Stimulated activated CD8-positive, alpha-beta memory T cell treated with anti-CD3 and anti-CD28 coated beads, Interleukin-2, amount 100 ng/mL, for 48 hours (primary cell): ENCODE measurements at regions not wholly inside any gene's neighbourhood (a gene's known extent, or its start where the extent isn't known, plus 50 kb on each side); places are given as distances from the start of the nearest gene placed in this dataset.

Experiments used
- DNase-seq, 2 donors: peaks; one replicate each; pipeline ENCODE4 v3.0.0-alpha.2; 2020; ENCODE audit warnings: low read depth in 2 of 2

DNA sequence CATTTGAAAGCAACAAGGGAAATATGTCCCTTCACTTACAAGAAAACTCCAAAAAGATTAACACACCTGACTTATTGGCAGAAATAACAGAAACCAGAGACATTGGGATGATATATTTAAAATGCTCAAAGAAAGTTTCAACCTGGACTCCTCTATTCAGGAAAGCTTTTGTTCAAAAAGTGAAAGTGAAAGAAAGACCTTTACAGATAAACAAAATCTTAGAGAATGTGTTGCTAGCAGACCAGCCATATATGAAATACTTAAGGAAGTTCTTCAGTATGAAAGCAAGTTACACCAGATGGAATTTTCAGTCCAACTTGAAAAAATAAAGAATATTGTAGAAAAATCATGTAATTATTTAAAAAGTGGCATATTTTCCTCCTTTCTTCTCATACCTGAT, 1075.1 kb downstream of the NR2F1-AS1 start:
- DNase-seq, result no peak

DNA sequence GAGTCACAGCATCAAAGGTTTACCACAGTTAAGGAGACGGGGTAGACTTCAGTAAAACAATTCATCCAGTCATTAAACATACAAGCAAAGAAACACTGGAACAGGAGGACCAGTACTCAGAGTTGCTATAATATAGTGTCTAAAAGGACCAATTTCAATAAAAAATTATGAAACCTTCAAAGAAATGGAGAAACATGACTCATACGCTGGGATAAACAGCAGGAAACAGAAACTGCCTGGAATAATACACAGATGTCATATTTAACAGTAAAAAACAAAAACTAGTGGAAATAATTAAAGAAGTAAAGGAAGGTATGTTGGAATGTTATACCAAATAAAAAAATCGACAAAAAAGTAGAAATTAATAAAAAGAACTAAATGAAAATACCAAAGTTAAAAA, 1075.9 kb downstream of the NR2F1-AS1 start:
- DNase-seq, result no peak

DNA sequence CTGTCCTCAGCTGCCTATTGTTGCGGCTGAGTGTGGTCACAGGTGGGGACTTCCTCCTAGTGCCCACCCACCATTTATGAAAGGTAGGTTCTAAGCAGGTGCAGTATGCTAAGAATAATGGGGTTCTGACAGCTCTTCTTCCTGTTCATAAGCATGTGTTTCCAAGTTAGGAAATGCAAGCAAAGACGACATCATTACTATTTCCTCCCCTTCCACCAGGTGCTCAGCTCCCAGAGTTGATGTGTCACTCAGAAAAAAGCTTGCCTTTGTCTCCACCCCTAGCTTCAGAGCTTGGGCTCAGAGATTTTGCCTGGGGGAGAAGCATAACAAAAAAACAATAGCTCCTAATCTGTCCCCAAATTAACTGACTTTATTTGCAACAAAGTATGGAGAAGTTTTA, 1076.7 kb downstream of the NR2F1-AS1 start:
- no peak for DNase-seq

DNA sequence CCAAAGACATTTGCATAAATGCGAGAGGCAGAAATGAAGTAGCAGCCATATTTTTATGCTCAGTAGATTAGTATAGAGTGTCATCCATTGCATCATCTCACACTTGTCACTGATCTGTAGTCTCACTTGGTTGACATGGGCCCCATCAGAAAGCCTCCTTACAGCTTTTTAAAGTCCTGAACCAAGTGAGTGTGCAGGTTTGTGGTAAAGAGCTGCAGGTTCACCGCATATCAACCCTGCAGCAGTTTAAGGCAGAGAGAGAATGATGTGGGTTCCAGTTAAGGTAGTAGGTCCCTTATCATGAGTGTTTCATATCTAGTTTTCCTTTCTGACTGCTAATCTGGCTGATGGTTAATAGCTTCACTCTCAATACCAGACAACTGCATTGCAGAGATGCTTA, 1080.3 kb downstream of the NR2F1-AS1 start:
- DNase-seq, result no peak

DNA sequence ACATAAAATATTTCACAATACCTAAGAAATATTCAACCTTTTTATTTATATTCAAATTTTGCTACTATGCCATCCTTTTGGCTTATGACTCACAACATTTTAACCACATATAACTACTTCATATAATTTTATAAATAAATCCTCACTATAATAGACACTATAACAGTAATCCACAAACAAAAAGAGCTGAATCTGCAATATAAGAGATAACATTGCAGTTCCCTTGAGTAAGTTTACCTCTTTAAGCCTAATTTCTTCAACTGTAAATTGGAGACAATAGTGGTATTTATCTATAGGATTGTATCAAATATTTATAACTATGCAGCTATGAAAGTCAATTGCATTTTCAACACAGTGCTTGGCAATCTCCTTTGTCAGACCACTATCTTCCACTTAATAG, 1084.5 kb downstream of the NR2F1-AS1 start:
- DNase-seq, result no peak

DNA sequence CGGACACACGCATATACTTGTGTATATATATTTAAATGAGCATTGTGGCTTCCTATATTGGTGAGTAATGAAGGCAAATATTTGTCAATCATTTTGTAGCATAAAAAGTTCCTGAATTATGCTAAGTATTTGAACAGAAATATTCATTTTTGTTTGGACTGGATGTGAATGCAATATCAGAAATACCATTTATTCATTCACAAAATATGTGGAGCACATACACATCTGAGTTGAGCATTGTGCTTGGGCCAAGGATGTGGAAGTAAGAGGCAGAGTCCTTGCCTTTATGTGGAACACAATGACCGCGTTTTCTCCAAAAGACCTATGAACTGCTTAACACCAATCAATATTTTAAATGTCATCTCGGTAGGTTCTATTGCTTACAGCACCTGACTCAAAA, 1086.5 kb downstream of the NR2F1-AS1 start:
- DNase-seq, result no peak

DNA sequence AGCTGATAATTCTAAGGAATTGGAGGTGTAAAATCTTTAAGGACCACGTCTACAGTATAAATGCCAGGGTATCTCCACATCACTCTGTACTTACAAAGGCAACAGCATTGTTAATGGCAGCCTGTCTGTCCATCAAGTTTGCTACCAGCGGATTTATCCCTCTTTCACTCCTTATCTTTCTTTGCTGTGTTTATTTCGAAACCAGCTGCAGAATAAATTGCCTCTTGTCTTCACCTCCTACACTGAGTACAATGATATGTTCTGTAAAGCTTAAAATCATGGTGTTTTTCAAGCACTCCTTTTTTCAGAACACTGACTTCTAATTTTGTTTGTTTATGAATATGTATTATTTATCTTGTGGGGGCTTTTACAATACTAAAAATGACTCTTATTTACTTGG, 1088.1 kb downstream of the NR2F1-AS1 start:
- DNase-seq, result no peak

DNA sequence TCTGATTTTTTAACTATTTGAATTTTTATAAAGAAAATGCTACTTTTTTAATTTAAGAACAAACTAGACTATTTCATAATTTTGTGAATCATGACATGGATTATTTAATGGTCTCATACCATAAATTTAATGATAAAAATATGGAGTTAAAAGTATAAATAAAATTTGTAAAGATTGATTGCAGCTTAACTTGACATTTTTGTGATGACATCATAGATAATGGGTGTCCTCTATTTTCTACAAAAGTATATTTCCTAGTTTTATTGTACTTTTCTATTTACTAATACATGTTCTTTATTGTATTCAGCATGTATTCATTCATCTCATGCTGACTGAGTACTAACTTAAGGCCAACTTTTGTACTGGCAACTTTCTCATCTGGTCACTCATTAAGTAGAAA, 1096.5 kb downstream of the NR2F1-AS1 start:
- no peak for DNase-seq

DNA sequence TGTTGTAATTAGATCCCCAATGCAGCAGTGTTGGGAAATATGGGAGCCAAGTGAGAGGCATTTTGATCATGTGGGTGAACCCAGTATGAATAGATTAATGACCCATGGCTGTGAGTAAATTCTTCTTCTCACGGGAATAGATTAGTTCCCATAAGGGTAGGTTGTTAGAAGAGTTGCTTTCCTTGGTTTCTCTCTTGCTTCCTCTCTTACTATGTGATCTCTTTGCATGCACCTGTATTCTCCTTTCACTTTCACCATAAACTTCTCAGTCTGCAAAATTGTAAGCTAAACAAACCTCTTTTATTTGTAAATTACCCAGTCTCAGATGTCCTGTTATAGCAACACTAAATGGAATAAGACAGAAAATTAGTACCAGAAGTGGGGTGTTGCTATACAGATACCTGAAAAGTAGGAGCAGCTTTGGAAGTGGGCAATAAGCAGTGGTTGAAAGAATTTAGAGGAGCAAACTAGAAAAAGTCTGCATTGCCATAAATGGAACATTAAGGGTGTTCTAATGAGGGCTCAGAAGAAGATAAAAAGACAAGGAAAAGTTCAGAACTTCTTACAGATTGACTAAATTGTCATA, 1090.0 kb upstream of the ARRDC3 start:
- DNase-seq, result no peak

DNA sequence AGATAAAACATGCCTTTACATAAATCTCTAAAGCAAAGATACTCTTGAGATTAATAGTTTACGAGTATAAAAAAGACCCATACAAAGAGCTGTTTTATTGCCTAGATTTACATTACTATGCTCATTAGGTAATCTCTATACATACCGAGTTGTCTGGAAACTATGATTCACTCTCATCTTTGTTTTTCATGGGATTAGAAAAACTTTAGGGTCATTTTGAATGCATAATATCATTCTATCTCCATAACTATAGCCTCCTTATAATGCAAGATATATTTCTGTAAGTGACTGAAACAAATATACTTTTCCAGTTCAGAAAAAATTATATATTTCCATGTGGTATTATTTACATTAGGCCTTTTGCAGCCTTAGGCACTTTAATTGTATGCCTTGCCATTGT, 1088.7 kb upstream of the ARRDC3 start:
- no peak for DNase-seq

DNA sequence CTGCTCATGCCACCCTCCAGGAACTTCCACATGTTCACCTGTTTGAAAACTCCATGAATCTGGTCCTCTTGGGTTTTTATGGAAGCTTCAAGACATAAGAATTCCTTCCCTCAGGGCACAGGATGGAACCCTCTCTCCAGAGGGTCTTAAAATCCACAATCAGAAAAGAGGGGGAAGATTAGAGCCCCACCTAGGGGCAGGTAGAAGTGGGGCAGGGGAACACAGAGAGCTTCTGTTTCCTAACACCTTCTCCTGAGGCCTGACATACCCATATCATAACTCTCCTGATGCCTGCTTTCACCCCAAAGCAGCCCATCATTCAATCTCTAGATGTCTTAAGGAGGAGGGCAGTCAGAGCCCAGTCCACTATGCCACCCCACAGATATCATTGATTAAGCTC, 1087.7 kb upstream of the ARRDC3 start:
- DNase-seq, result no peak

DNA sequence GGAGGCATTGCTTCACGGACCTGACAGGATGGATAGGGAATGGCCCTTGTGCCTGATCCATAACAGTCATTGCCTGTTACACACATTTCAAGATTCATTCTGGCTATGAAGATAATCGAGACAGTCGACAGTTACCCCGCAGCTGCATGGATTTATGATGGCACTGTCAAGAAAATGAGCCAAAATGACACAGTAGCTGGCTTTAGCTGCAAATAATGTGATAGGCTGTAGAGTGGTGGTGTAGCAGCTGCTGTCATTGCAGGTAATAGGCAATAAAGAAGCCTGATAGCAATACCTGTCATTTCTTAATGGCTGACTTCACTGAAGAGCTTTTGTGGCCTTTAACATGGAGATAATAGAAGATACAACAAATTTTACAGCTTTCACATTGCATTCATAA, 1085.2 kb upstream of the ARRDC3 start:
- DNase-seq, result no peak

DNA sequence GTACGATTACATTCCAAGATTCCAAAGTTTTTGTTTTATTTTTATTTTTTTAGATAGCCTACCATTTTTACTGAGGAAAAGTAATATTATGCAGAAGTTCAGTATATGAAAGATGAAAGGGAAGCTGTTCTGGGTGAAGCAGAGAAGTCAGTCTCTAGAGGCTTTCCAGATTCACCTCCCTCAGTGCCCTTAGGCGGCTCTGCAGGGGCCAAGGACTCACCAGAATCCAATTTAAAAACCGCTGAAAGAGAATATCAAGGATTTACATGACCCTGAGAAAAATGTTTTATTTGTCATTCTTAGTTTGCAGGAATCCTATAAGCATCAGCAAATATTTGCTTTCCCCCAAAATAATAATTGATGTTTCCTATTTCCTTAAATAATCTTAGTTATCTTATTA, 1084.6 kb upstream of the ARRDC3 start:
- DNase-seq, result no peak

DNA sequence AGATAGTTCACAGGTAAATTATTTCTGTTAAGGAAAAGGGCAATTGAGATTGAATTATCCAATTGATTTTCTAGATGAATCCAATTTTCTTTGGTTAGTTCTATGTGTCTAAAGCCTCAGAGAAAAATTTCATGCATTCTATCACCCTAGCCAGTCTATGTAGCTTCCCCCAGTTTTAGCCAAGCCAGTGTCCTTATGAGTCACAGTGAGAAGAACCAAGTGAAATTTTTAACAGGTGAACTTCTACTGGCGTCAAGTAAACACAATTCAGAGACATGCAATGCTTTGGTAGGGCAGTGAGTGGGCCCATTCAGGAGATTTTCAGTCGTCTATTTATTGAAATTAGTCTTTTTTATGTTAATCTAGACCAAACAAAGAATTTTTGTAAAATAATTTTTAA, 1077.4 kb upstream of the ARRDC3 start:
- DNase-seq, result no peak

DNA sequence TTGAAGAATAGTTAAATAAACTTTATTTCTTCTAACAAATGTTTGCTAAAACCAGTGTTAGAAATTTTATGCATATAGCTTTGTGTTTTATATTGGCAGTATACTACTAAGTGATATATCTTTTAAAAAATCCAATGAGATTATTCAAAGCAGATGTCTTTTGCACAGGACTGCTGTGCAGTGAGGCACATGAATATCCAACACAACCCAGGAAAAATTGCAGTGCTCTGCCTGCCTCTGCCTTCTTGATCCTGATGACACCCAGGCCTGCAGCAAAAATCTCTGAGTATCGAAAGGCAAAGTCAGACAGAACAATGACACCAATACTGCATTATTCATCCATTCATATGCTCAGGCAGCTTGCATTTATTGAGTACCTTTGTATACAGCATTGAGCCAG, 1076.5 kb upstream of the ARRDC3 start:
- DNase-seq, result no peak

DNA sequence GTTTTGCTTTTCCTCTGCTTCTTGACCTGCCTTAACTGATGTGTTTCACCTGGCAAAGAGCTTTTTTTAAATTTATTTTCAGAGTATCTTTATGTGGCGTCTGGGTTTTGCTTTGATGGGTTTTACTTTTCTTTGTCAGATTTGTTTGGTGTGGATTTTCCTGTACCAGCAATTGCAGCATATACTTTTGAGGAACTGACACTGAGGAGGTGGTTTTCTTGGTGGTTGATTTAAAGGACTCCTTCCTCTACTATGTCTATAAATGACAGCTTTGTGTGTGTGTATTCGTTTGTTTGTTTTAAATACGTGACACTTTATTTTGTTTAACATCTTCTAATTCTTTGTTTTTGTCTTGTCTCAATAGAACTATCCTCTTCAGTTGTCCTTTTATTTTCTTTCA, 1071.9 kb upstream of the ARRDC3 start:
- no peak for DNase-seq

DNA sequence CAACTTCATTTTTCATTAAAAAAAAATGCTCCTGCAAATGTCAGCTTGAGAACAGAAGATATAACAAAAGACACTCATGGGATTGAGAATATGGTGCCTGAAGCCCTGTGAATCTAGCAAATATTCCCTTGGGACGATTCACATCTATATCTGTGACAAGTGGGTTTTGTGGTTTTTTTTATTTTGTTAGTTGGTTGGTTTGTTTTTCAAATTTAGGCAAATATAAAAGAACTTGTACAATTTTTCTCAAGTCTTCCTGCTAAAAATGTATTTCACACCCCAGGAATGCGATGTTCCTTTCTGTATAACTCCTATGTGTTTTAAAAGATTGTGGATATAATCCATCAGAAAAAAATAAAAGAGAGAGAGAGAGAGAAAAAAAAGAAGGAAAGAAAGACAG, 1061.8 kb upstream of the ARRDC3 start:
- DNase-seq, result no peak

DNA sequence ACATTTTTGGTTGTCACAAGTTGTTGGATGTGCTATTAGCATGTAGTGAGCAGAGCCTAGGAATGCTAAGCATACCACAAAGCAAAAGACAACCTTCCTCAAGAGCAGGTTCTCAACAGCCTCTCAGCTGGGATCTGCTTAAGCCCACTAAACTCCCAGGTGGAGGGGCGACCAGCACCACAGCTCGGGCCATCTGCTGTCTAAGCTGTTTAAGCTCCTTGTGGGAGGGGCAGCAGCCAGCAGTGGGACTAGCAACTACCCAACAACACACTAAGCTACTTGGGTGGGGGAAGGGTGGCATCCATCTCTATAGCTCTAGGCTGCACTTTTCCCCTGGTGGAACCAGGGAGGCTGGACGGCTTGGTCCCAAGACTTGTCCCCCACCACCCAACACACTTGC, 1052.7 kb upstream of the ARRDC3 start:
- no peak for DNase-seq

DNA sequence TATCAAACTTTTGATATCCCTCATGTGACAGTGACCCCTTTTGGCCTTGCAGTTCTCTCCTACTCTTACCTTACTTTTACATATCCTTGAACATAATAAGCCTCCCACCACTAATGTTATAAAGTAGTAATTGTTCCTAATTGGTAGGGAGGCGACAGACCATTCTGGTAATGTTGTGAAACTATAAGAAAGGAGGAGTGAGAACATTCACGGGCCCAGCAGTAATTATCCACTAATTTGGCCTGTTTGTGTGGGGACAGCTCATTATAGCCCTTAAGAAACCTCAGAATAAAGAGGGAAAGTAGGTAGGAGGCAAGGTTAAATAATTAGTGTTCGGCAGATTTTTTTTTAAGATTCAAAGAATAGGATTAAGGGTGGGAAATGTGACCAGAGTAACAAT, 1046.5 kb upstream of the ARRDC3 start:
- DNase-seq, result no peak

DNA sequence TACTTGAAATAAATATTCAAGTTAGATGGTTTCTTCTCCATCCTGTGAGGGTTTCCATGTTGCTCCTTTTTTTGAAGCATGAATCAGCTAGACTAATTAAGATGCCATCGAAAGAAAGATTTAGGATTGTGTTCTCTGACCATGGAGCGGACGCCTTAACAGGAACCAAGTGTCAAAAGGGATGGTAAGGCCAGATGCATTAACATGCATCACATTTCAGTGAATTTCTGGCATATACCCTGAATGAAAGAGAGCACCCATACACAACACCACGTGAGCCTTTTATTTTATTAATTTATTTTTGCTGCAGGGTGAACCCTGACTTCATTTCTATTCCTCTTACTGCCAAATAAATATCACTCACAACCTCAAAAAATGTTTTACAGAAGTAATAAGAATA, 1045.3 kb upstream of the ARRDC3 start:
- DNase-seq, result no peak

DNA sequence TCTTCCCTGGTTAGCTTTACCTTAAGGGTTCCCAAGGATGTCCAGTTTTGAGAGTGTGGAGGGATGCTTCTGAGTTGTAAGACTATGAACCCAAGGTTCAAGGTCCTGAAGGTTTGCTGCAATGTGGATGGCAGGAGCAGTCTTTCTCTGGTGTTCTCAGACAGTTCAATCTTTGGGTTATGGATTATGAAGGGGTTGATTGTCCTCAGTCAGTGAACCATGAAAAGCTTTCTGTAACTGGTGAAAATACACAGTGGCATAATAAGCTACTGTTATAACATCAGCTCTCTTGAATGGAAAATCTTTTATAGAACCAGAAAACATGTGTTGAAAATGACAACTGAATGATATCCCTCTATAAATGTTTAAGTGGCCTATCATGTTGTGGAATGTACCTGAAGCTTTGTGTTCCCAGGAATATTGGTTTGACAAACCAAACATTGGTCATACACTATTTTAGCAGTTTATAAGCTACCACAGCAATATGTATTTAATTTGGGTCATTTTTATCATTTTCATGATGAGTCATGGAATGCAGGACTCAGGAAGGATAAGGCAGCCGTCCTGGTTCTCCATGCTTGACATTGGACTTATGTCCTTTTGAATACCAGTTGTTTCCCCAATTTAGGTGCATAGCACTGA, 1041.8 kb upstream of the ARRDC3 start:
- no peak for DNase-seq

DNA sequence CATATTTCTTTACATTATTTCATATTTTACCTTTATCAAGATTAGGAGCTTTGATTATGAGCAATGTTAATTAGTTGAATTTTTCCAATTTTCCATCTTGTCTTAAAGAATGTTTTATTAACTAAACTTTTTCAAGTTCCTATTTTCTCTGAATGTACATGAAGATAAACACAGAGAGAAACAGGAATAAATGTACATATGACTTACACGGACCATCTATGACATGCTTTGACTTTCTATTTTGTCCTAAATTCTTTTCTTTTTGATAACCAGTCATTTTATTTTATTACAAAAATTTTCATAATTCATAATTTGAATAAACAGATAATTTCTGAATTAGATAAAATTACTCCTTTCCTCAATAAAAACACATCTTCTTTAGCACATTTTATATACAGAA, 1038.8 kb upstream of the ARRDC3 start:
- no peak for DNase-seq

DNA sequence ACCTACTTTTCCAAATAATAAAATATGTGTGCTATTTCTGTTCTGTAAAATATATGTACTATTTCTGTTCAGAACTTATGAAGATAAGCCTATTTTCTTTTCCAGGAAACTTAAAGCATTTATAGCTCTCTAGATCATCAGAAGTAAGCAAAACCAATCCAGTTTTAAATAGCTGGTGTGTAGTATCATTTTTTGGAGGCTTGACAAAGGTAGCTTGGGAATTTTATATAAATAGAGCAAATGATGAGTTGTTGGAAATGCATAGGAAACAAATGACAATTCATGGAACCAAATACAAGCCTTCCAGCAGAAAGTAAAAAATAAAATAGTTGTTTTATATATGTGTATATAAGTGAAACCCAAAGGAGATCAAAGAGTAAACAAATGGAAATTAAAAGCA, 1038.1 kb upstream of the ARRDC3 start:
- DNase-seq, result no peak

DNA sequence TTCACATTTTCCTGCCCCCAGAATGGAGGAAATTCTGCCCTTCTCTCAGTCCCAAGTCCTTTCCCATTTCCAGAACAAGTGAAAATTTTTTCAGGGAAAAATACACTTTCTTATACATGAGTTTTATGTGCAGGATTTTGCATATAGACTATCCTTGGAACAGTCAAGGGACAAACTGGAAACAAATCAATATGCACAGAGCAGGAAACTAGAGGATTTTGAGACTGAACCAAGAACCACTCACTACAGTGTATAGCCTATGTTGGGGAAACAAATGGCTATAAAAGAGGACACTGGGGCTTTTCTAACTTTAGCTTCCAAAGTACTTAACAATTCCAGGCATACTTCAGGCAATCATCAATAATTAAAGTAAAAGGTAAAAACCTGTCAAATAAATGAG, 1036.1 kb upstream of the ARRDC3 start:
- DNase-seq, result no peak
